C4-2B (cell line): ENCODE measurements at regions not wholly inside any gene's neighbourhood (a gene's known extent, or its start where the extent isn't known, plus 50 kb on each side); places are given as distances from the start of the nearest gene placed in this dataset.

Experiments used
- ZFX ChIP-seq: fragments of 450-650 bp; IDR thresholded peaks from 2 replicates; pipeline ENCODE4 v1.6.1; 2017
- TF ChIP-seq, protein P1 (sequence below): fragments of 450-650 bp; conservative IDR thresholded peaks from 2 replicates; pipeline ENCODE4 v1.5.1; 2017; ENCODE audit warnings: mild to moderate bottlenecking

DNA sequence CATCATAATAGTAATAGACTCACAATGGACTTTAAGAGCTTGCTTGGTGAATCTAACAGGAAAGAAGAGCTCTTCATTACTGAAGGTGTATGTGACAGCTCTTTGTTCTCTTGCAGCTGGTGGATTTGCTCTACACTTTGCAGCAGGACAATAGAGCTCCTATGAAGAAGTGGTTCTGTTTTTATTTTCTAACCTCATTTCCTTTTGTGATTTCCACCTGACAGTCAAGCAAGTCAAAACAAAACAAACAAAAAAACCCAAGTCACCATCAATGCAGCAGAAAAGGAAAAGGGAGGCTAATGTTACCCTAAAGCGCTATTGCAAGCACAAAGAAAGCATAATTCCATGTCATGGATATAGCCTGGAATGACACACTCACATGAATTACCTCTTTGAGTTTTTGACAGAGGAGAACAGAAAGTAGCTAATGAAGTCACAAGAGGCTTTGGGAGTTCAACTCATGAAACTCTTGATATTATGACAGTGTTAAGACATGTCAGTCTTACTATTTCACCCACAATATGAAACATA lies 1188.1 kb downstream of the EPHA7 start:
- TF ChIP-seq, protein P1, sequence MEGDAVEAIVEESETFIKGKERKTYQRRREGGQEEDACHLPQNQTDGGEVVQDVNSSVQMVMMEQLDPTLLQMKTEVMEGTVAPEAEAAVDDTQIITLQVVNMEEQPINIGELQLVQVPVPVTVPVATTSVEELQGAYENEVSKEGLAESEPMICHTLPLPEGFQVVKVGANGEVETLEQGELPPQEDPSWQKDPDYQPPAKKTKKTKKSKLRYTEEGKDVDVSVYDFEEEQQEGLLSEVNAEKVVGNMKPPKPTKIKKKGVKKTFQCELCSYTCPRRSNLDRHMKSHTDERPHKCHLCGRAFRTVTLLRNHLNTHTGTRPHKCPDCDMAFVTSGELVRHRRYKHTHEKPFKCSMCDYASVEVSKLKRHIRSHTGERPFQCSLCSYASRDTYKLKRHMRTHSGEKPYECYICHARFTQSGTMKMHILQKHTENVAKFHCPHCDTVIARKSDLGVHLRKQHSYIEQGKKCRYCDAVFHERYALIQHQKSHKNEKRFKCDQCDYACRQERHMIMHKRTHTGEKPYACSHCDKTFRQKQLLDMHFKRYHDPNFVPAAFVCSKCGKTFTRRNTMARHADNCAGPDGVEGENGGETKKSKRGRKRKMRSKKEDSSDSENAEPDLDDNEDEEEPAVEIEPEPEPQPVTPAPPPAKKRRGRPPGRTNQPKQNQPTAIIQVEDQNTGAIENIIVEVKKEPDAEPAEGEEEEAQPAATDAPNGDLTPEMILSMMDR = no peak
- no peak for TF ChIP-seq ZFX
